ENCODE measurements at regions not wholly inside any gene's neighbourhood (a gene's known extent, or its start where the extent isn't known, plus 50 kb on each side); places are given as distances from the start of the nearest gene placed in this dataset.
A peak's percentile ranks its signal among the peaks of the same experiment; 100 is the strongest.
"Not testable (repeated sequence)": the region's sequence is repeated elsewhere in the genome, so short reads cannot be mapped to it uniquely, and the experiment has no call there.

DNA sequence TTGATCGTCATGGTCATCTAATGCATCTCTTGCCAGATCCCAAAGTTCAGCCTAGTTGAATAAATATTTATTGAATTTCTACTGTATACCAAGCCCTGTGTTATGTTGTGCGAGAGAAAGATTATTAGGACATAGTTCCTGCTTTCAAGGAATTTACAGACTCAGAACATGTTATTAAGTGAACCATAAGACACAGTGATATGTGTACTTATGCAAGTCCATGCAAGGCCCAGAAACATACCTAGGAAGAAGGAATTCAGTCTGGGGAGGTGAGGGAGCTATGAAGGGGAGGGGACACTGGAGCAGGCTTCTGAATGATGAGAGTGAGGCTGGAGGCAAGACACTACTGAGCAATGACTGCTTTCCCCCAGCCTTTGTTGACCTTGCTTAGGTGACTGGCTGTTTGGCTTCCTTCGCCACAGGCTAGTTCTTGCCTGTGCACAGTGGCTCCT lies 81.4 kb downstream of the ACAA2 start:
- no peak for DNase-seq

DNA sequence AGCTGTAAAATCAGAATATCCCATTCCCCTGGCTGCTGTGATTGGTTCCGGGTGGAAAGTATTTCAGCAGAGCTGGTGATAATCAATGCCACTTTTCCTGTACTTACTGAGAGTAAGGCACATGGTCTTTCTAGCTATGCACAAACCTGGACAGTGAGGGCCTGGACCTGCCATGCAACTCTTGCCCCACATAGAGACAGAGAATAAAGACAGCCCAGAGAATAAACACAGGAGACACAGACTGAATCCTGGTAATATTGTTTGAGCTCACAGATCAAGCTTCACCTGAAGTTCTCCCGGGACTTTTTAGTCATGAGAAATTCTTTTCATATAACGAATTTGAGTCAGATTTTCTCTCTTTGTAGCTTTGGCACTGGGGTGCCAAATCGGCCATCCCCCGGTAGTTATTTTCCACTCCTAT lies 81.9 kb downstream of the ACAA2 start:
- DNase-seq: no peak

- DNase-seq: no peak
Observed at GRCh38 chr18:49730951-49731391, 82.4 kb downstream of the ACAA2 start.

- peak; percentile 13 to 31 for DNase-seq
Observed at GRCh38 chr18:49728542-49728941, 84.8 kb downstream of the ACAA2 start.

DNA sequence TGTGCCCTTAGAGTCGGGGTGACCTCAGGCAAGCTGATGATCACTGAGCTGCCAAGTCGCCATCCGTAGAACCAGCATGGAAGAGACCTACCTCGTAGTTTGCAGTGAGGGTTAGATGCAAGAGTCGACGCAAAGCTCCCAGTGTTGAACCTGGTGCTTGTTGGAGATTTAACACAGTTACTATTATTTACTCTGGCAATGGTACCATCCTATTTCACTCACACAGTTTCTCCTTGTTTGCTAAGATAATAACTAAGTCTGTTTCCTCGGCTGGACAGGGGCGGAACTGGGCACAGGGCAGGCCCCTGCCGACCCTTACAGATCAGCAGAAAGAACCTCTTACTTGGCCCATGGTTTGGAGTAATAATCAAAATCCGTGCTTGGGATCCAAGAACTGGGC lies 85.5 kb downstream of the ACAA2 start:
- no peak for DNase-seq

DNA sequence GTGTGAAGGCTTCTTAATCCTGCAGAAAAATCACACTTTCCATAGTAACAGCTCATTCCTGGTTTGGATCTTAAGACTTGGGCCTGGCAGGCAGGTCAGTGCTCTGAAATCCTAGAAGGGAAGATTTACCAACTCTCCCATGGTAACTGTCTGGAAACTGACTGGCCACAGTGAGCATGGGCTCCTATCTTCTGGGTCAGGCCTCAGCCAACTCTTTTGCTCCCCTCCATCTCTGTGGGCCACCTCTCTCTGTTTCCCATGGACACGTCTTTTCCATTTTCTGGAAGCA lies 86.7 kb downstream of the ACAA2 start:
- DNase-seq: no peak

GRCh38 chr18:49725809-49726674 lies 87.3 kb downstream of the ACAA2 start:
- DNase-seq: no peak

GRCh38 chr18:49723648-49724180 lies 89.6 kb downstream of the ACAA2 start:
- no peak for DNase-seq

- no peak for DNase-seq
Observed at GRCh38 chr18:49722477-49722876, 90.9 kb downstream of the ACAA2 start.

DNA sequence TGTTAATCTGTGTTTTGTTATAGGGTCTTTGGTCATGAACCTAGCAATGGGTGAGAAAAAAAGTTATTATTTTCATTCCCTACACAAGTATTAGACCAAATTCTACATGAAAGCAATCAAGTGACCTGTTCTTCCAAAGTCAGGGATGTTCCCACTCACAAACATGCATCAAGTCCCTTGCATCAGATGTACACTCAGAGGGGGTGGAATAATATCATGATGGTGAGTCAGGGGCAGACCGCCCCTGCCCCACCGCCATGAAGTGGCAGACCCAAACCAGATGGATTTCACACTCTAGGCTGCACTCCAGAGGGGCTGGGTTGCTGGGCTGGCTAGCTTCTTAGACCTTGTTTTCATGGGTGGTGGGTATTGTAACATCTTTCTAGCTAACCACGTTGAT lies 91.4 kb downstream of the ACAA2 start:
- DNase-seq: no peak

GRCh38 chr18:49720944-49721343 lies 92.4 kb downstream of the ACAA2 start:
- not testable (repeated sequence) for DNase-seq

DNA sequence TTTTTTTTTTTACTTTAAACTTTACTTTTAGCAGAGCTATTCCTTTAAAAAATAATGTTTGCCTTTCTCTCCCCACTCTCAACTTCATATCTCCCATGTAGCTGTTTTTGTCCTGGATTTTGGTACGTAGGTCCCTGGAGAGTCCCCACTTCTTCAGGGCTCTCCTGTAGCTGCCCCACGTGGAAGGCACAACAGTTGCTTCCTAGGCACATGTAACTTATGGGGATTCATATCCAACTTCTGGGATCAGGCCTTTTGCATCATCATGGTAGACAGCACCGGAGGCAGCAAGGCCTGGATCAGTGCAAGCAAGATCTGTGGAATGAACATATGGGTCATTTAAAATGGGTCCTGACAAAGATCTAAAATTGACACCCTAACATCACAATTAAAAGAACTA lies 95.7 kb downstream of the ACAA2 start:
- DNase-seq: no peak

DNA sequence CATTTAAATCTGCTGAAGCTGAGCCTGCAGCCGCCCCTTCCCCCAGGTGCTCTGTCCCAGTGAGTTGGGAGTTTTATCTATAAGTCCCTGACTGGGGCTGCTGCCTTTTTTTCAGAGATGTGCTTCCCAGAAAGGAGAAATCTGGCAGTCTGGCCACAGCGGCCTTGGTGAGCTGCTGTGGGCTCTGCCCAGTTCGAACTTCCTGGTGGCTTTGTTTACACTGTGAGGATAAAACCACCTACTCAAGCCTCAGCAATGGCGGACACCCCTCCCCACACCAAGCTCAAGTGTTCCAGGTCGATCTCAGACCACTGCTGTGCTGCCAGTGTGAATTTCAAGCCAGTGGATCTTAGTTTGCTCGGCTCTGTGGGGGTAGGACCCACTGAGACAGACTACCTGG lies 97.3 kb downstream of the ACAA2 start:
- no peak for DNase-seq

DNA sequence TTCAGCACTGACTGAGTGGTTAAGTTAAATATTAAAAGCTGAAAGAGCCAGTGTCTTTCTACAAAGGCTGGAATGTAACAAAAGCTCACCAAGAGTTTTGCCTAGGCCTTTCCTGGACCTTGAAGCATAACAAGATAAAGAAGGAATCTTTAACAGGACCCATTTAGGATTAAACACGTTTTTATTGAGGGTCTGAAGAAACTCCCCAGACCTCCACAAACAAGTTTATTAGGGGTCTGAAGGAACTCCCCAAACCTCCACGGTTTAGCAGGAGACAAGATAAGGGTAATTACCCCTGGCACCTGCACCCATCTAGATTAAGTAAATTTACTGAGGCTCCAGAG lies 104.0 kb downstream of the ACAA2 start:
- no peak for DNase-seq

- DNase-seq: no peak
Observed at GRCh38 chr18:49708662-49709346, 104.5 kb downstream of the ACAA2 start.

- DNase-seq: no peak
Observed at GRCh38 chr18:49707599-49707998, 105.7 kb downstream of the ACAA2 start.

GRCh38 chr18:49704334-49704733 lies 109.0 kb downstream of the ACAA2 start:
- no peak for DNase-seq

GRCh38 chr18:49701190-49701589 lies 112.1 kb downstream of the ACAA2 start:
- no peak for DNase-seq

DNA sequence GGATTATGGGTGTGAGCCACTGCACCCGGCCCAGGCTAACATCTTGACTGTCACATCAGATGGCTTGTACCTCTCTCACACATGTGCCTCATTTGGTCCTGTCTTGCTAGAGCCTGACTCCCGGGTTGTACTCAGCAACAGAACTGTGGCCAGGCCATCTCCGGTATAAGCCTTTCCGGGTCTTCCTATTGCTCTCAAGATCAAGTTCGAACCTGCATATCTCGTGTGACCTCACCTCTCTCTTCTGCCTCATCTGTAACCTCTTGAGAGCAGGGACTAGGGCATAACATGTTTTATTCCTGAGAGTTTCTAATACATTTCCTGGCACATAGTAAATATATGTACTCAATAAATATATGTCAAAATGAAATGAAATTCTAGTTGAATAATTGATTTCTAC lies 114.0 kb downstream of the ACAA2 start:
- DNase-seq: no peak

GRCh38 chr18:49698525-49699025 lies 114.8 kb downstream of the ACAA2 start:
- DNase-seq: no peak

GRCh38 chr18:49697757-49698524 lies 115.4 kb downstream of the ACAA2 start:
- DNase-seq: no peak

DNA sequence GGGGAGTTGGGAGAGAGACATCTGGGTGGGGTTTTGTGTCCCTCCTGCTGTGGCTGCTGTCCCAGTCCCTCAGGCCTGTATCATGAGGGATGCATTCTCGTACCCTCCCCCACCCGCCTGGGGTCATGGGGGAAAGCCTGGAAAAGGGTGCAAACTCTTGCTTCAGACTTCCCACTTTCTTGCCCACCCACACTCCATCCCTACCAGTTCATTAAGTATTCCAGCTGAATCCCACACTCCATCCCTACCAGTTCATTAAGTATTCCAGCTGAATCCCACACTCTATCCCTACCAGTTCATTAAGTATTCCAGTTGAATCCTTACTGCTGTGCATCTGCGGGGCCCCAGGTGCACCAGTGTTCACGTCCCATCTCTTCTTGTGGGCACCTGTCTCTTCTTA lies 116.3 kb downstream of the ACAA2 start:
- DNase-seq: no peak

DNA sequence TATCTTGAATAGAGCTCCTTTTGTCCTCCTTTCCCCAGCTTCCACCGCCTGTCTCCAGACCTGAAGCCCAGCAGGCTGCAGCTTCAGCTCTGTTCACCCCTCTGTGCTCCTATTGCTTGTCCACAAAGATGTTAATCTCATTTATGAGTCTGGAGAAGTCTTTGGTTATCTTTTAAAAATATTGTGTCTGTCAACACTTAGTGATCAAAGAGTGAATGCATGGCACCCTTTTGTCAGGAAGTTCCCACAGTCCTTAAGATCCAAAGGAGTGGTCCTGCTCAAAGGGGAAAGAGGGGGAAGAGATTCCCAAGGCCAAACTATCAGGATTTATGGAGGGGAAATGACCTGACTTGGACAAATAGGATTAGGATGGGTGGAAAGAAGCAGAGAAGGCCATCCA lies 118.9 kb downstream of the ACAA2 start:
- DNase-seq: no peak

DNA sequence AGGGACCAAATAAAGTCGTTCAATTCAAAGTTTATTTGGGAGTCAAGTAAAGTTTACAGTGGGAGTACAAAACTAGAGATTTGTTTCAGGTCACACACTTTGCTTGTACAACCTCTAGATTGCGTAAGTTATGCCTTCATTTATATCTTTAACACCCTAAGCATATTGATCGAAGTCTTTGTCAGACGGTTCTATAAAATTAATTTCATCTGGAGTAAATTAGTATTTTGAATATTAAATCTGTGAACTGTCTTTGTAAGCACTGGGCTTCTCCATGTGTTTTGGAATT lies 119.7 kb downstream of the ACAA2 start:
- DNase-seq: no peak
